Esophagus squamous epithelium (tissue), 4 donors: ENCODE measurements at regions not wholly inside any gene's neighbourhood (a gene's known extent, or its start where the extent isn't known, plus 50 kb on each side); places are given as distances from the start of the nearest gene placed in this dataset.

Experiments
- CTCF ChIP-seq, 6 experiments: fragments of 450-650 bp in 4 of 6; fragments of 200-600 bp in 2 of 6; sonication (generic) in 2 of 6; IDR thresholded peaks; one replicate each; pipeline ENCODE4 v1.5.1; 2016 to 2019; ENCODE audit warnings: antibody characterized with exemption in 6 of 6, mild to moderate bottlenecking in 4 of 6, moderate library complexity in 4 of 6
- POLR2A ChIP-seq, 4 donors: fragments of 450-650 bp; IDR thresholded peaks; one replicate each; pipeline ENCODE4 v1.6.1; 2017; ENCODE audit warnings: antibody characterized with exemption in 4 of 4, mild to moderate bottlenecking in 4 of 4, moderate library complexity in 3 of 4

GRCh38 chr20:3330046-3330741, 77.3 kb downstream of the DNAAF9 start:
- TF ChIP-seq CTCF (IDR thresholded peaks at IDR 0.05) (peak in 1 of 6 experiments; percentile 25), POLR2A (IDR thresholded peaks at IDR 0.05) (no peak)
